ENCODE measurements at regions not wholly inside any gene's neighbourhood (a gene's known extent, or its start where the extent isn't known, plus 50 kb on each side); places are given as distances from the start of the nearest gene placed in this dataset.
A peak's percentile ranks its signal among the peaks of the same experiment; 100 is the strongest.

GRCh38 chrX:42519666-42520231 is 258.2 kb downstream of the PPP1R2C start:
- no peak for DNase-seq (ENCODE audit: low spot score)

- DNase-seq (ENCODE audit: low spot score), result no peak
These were observed 262.0 kb downstream of the PPP1R2C start for GRCh38 chrX:42515939-42516338.

GRCh38 chrX:42505016-42505415 is 272.9 kb downstream of the PPP1R2C start:
- no peak for DNase-seq (ENCODE audit: low spot score)

- DNase-seq (ENCODE audit: low spot score), result no peak
These were observed 278.3 kb downstream of the PPP1R2C start for GRCh38 chrX:42499620-42500019.

GRCh38 chrX:42497356-42497755 is 280.6 kb downstream of the PPP1R2C start:
- no peak for DNase-seq (ENCODE audit: low spot score)

- DNase-seq (ENCODE audit: low spot score), result no peak
These were observed 281.7 kb downstream of the PPP1R2C start for GRCh38 chrX:42496239-42496638.

GRCh38 chrX:42495139-42495538 is 282.8 kb downstream of the PPP1R2C start:
- no peak for DNase-seq (ENCODE audit: low spot score)

- no peak for DNase-seq (ENCODE audit: low spot score)
These were observed 286.6 kb downstream of the PPP1R2C start for GRCh38 chrX:42491137-42491907.

- DNase-seq (ENCODE audit: low spot score), result no peak
These were observed 287.9 kb downstream of the PPP1R2C start for GRCh38 chrX:42490111-42490510.

- no peak for DNase-seq (ENCODE audit: low spot score)
These were observed 292.4 kb downstream of the PPP1R2C start for GRCh38 chrX:42485601-42486000.

GRCh38 chrX:42484233-42484632 is 293.7 kb downstream of the PPP1R2C start:
- DNase-seq (ENCODE audit: low spot score), result no peak

- DNase-seq (ENCODE audit: low spot score), result no peak
These were observed 300.6 kb downstream of the PPP1R2C start for GRCh38 chrX:42477396-42477795.

- DNase-seq (ENCODE audit: low spot score), result no peak
These were observed 305.2 kb downstream of the PPP1R2C start for GRCh38 chrX:42472727-42473126.

GRCh38 chrX:42466332-42467046 is 311.5 kb downstream of the PPP1R2C start:
- no peak for DNase-seq (ENCODE audit: low spot score)

GRCh38 chrX:42465821-42466220 is 312.1 kb downstream of the PPP1R2C start:
- no peak for DNase-seq (ENCODE audit: low spot score)

- no peak for DNase-seq (ENCODE audit: low spot score)
These were observed 314.1 kb downstream of the PPP1R2C start for GRCh38 chrX:42463706-42464490.

- no peak for DNase-seq (ENCODE audit: low spot score)
These were observed 315.0 kb downstream of the PPP1R2C start for GRCh38 chrX:42462917-42463316.

GRCh38 chrX:42460706-42461105 is 317.3 kb downstream of the PPP1R2C start:
- DNase-seq (ENCODE audit: low spot score), result no peak

- peak; percentile 2 for DNase-seq (ENCODE audit: low spot score)
These were observed 318.2 kb downstream of the PPP1R2C start for GRCh38 chrX:42459735-42460134.

GRCh38 chrX:42456176-42456700 is 321.7 kb downstream of the PPP1R2C start:
- no peak for DNase-seq (ENCODE audit: low spot score)

- DNase-seq (ENCODE audit: low spot score), result no peak
These were observed 327.7 kb downstream of the PPP1R2C start for GRCh38 chrX:42450228-42450627.

- no peak for DNase-seq (ENCODE audit: low spot score)
These were observed 334.7 kb downstream of the PPP1R2C start for GRCh38 chrX:42443267-42443666.

Measured in HuH-7 (cell line).